ENCODE measurements at regions not wholly inside any gene's neighbourhood (a gene's known extent, or its start where the extent isn't known, plus 50 kb on each side); places are given as distances from the start of the nearest gene placed in this dataset.

GRCh38 chr18:21930177-21930576, 189.6 kb downstream of the MIB1 start:
- TF ChIP-seq EZH2phosphoT487 (IDR thresholded peaks at IDR 0.05), result no peak
- no peak for TF ChIP-seq CTCF (IDR thresholded peaks at IDR 0.05)
- no peak for TF ChIP-seq EZH2 (IDR thresholded peaks at IDR 0.05)

Data from neural progenitor cell (in vitro differentiated cells).